Activated CD4-positive, alpha-beta T cell treated with anti-CD3 and anti-CD28 coated beads, Interleukin-2, amount 10 ng/mL, durations not matched to agents 7 days and 5 days (primary cell): ENCODE measurements at regions not wholly inside any gene's neighbourhood (a gene's known extent, or its start where the extent isn't known, plus 50 kb on each side); places are given as distances from the start of the nearest gene placed in this dataset.

Experiments
- CTCF ChIA-PET: fragments of 350-600 bp; sonication (Branson Sonifier 250); formaldehyde crosslinking; loops from one replicate; lab custom pipeline; 2021; ENCODE audit warnings: antibody characterized with exemption; lab: Charles Lee
- POLR2A ChIA-PET: fragments of 350-600 bp; sonication (Branson Sonifier 250); formaldehyde crosslinking; loops from one replicate; lab custom pipeline; 2021; ENCODE audit warnings: antibody characterized with exemption; lab: Charles Lee
- DNase-seq: peaks from one replicate; pipeline ENCODE4 v3.0.0-alpha.2; 2020
- H3K27ac Mint-ChIP-seq: one replicate; pipeline ENCODE4 v1.8.0; 2021; ENCODE audit warnings: mild to moderate bottlenecking, moderate library complexity, mixed read lengths
- H3K27me3 Mint-ChIP-seq: one replicate; pipeline ENCODE4 v1.8.0; 2021; ENCODE audit warnings: mixed read lengths
- H3K36me3 Mint-ChIP-seq: one replicate; pipeline ENCODE4 v1.8.0; 2021; ENCODE audit warnings: low read depth, mixed read lengths
- H3K4me1 Mint-ChIP-seq: one replicate; pipeline ENCODE4 v1.8.0; 2021; ENCODE audit warnings: mixed read lengths
- H3K4me3 Mint-ChIP-seq: one replicate; pipeline ENCODE4 v1.8.0; 2021; ENCODE audit warnings: mild to moderate bottlenecking, moderate library complexity, mixed read lengths
- H3K9me3 Mint-ChIP-seq: one replicate; pipeline ENCODE4 v1.8.0; 2021; ENCODE audit warnings: mixed read lengths

DNA sequence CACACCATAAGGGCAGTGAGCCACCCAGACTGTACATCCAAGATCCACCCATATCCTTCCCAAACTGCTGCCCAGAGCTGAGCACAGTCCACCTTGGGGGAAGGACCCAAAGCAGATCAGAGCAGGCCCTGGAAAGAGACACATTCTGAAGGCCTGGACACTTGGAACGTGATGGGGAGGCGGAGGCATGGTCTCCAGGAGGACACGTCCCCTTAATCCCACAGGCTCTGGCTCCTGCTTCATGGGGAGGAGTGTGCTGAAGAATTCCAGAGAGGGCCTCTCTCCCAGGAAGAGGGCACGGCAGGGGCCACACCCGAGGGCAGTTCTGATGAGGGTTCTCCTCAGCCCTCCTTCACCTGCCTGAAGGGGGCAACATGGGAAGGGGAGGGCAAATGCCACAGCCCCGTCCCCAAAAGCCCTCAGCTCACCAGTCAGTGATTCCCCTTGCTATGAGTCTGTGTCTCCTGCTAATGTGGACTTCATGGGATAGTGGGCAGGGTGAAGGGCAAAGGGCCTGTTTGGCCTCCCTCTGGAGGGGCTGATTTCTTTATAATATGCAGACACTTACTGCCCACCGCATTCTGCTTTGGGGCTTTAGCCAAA lies 276.8 kb downstream of the ENC1 start:
- Mint-ChIP-seq H3K27ac (no peak overlapping the region), H3K4me3 (no peak overlapping the region), H3K36me3 (no peaks in the 10 kb centered on the region), H3K4me1 (no peaks in the 10 kb centered on the region), H3K9me3 (no peaks in the 10 kb centered on the region), H3K27me3 (peaks cover 2% of the 10 kb centered on the region)
- no peak for DNase-seq
- ChIA-PET CTCF (no interaction called here), POLR2A (no interaction called here)

DNA sequence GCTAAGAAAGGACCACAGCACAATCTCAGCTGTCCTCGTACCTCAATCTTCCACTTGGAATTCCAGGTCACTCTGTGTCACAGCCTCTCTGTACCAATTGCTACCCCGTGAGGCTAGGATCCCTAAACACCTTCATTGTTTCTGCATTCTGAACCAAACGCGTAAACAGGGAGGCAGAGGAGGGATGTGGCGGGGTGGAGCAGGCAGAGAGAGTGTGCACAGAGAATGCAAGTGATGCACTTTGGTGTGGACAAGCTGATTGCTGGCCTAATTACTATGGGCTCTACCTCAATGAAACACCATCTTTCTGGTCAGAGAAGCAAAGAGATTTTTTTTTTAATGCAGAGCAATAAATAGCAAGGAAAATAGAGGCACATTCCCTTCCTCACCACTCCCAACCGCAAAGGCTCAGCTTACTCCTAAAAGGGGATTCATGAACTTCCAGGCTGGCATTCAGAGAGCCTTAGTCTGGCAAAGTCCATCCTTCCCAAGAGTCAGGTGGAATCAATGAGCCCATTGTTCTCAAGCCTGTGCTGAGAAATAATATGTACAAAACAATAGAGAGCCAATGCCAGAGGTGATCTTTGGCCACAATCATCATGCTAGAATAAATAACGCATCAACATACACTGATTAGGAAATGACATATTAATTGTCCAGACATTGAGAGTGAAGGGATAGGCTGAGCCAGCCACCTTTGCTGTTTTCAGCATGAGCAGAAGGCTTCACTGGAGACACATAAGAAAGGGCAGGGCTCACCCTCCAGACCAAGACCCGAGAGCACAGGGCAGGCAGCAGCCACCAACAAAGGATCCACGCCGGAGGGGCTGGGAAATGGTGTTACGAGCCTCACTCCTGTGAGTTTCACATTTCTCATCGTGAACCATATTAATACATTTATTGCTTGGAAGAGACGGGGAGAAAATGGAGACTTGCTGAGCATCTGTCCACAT lies 278.8 kb downstream of the ENC1 start:
- Mint-ChIP-seq H3K27ac (no peak overlapping the region), H3K36me3 (no peaks in the 10 kb centered on the region)
- POLR2A ChIA-PET: no interaction called here

DNA sequence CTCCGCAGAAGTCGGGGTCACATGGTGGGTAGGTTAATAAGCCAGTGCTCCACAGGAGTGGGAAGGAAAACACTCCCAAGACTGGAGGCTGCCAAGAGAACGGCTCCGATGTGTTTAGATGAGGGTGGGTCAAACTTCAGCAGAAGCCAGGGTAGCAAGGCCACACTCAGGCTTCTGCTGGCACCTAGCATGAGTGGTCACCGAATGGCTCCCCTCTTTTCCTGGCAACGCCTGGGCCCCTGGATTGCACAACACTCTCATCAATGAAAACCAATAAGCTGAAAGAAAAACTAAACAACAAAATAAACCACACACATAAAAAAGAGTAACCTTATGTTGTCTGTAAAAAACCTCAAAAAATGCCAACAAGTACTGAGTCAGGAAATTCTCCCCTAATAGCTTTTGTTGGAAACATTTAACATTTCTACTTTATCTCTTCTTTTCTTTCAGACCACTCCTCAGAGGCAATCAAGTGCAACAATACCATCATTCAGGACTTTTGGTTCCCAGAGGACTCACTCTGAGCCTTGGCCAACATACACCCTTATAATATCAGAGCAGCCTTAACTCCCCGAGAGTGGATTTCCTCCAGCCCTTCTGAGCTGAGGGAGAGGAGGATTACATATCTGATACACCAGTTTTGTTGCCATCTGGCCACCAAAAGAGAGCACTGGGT lies 279.9 kb downstream of the ENC1 start:
- Mint-ChIP-seq H3K27ac (no peak overlapping the region), H3K4me3 (no peak overlapping the region), H3K9me3 (no peaks in the 10 kb centered on the region), H3K27me3 (peaks cover 2% of the 10 kb centered on the region), H3K4me1 (no peaks in the 10 kb centered on the region), H3K36me3 (no peaks in the 10 kb centered on the region)
- no peak for DNase-seq
- POLR2A ChIA-PET: no interaction called here
- CTCF ChIA-PET: no interaction called here

More for the DNA sequence above, 278.8 kb downstream of the ENC1 start:
- H3K4me1 Mint-ChIP-seq: no peaks in the 10 kb centered on the region
- no peaks in the 10 kb centered on the region for H3K9me3 Mint-ChIP-seq
- no peak for DNase-seq
- H3K27me3 Mint-ChIP-seq: peaks cover 2% of the 10 kb centered on the region
- H3K4me3 Mint-ChIP-seq: no peak overlapping the region
- CTCF ChIA-PET: no interaction called here

DNA sequence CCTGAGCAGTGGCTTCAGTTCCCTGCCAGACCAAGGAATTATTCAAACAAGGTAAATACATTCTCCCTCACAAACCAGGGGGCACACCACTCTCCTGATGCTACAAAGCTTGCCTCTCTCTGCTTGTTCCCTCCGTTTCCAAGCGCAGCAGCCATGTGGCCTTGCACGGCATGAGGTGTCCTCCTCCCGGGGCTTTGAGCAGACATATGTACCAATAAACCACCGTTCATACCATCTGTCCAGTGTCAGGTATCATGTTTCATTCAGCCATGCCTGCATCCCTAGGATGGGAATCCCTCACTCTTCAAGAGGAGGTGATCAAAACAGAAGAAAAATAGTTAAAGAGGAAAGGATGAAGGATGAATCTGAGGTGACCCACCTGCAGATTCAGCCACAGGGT lies 282.7 kb downstream of the ENC1 start:
- Mint-ChIP-seq H3K36me3 (no peaks in the 10 kb centered on the region), H3K27ac (no peak overlapping the region), H3K4me3 (no peak overlapping the region), H3K27me3 (no peaks in the 10 kb centered on the region), H3K4me1 (no peaks in the 10 kb centered on the region), H3K9me3 (no peaks in the 10 kb centered on the region)
- CTCF ChIA-PET: no interaction called here
- no peak for DNase-seq
- POLR2A ChIA-PET: no interaction called here

DNA sequence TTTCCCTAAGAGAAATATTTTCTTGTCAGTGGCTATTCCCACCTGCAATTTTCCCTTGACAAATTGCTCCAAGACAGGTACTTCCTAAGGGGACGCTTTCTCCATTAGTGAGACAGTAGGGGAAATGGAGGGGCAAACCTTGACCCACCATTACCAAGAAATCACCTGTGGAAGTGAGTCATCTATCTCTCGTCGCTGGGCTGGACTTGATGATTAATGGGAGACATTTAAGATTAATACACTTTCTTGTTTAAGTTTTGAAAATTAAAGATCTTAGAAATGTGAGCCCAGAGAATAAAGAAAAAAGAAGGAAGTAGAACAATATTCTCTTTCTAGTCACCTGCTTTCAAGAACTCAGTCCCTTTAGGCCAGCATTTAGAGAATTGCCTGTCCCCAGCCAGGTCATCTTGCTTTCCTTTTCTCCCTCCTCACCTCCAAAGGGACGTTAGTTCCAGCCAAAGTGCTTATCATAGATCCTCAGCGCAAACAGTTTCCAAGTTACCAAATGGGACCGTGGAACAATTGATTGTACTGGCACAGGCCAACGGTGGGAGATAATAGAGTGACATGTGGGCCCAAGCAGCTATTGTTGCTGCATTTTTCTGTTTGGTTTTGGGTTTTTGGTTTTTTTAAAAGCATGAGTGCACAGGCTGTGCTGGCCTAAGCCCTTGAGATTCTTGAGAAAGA lies 284.4 kb downstream of the ENC1 start:
- DNase-seq: no peak
- H3K27me3 Mint-ChIP-seq: no peaks in the 10 kb centered on the region
- no peaks in the 10 kb centered on the region for H3K9me3 Mint-ChIP-seq
- no peak overlapping the region for H3K4me3 Mint-ChIP-seq
- no peaks in the 10 kb centered on the region for H3K36me3 Mint-ChIP-seq
- no peak overlapping the region for H3K27ac Mint-ChIP-seq
- ChIA-PET POLR2A (no interaction called here), CTCF (no interaction called here)
- H3K4me1 Mint-ChIP-seq: no peaks in the 10 kb centered on the region

DNA sequence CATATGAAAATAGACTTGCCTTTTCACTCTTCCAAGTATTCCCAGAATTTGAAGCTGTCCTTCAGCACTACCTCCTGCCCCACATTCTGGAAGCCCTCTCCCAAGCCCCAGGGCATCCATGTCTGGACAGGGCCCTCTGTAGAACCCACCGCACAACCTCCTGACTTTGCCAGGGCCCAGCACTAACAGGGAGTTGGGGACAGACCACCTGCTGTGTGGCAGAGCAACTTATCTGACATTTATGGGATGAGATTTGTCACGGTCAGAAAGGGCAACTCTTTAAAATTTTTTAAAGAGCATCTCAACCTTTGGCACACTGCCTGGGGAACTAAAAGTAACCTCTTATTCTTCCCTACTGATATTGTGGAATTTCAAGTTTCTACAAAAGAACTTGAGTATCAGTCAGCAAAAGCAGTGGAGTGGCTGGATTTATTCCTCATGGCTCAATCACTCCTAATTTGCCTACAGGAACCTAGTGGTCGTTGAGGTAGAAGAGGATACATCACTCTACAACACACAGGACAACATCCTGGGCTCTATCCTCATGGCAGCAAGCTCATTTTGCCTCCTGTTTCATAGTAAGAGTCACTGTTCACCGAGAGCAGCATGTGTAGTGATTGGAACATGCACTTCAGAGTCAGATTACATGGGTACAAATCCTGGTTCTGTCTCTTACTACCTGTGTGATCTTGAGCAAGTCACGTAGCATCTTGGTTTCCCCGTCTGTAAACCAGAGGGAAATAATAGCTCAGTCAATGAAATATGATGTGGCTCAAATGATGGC lies 285.3 kb downstream of the ENC1 start:
- DNase-seq: no peak
- ChIA-PET POLR2A (no interaction called here), CTCF (no interaction called here)
- Mint-ChIP-seq H3K27ac (no peak overlapping the region), H3K27me3 (no peaks in the 10 kb centered on the region), H3K36me3 (no peaks in the 10 kb centered on the region), H3K4me3 (no peak overlapping the region), H3K4me1 (no peaks in the 10 kb centered on the region), H3K9me3 (no peaks in the 10 kb centered on the region)

DNA sequence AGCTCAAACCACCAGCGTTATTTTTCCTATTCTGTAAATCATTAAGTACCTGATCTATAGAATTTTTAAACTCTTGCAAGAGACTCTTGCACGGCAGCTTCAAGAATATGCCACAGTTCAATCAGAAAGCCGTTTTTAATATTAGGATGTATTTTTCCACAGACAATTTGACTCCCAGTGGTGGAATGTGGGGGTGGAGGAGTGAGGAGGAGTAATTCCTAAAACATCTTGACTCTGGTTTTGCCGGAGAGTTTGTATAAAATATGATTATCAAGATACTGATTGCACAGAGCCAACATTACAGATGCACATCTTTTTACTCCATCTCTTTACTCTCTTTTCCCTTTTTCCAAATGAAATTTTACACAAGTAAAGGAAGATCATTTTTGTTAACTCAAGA lies 288.3 kb downstream of the ENC1 start:
- Mint-ChIP-seq H3K27me3 (peaks cover 9% of the 10 kb centered on the region), H3K4me3 (no peak overlapping the region), H3K9me3 (no peaks in the 10 kb centered on the region), H3K27ac (no peak overlapping the region), H3K4me1 (no peaks in the 10 kb centered on the region), H3K36me3 (no peaks in the 10 kb centered on the region)
- CTCF ChIA-PET: no interaction called here
- POLR2A ChIA-PET: no interaction called here
- DNase-seq: no peak

DNA sequence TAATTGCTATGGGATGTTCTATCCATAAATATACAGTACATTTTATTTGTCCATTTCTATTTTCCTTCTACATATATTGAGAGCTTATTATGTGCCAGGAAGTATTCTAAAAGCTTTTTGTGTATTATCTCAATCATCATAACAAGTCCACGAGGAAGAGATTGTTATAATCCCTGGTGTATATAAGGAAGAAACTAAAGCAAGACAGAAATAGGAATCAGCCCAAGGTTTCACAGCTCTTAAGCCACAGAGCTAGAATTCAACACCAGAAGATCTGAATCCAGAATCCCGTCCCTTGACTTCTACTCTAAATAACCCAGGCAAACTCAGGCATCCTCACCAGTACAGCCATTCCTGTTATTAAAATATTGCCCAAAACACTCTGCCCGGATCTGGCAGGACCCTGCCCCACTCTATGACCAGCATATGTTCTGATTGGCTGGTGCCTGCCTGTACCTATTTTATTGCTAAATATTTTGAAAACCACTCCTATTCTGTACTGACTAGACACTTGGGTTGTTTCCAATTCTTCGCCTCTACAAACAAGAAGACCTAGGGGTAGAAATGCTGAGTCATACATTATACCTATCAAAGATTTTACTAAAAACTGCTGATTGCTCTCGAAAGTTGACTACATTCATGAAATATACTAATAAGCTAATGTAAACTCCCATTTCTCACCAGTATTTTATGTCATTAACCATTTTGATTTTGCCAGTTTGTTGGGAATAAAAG lies 297.4 kb downstream of the ENC1 start:
- no peaks in the 10 kb centered on the region for H3K4me1 Mint-ChIP-seq
- no peak overlapping the region for H3K27ac Mint-ChIP-seq
- no peak for DNase-seq
- H3K36me3 Mint-ChIP-seq: no peaks in the 10 kb centered on the region
- POLR2A ChIA-PET: interaction anchor here (0.7 kb wide), 1 partner anchor 689 kb away, joined by 3 read pairs; no protein-coding TSS in a partner anchor
- peaks cover 9% of the 10 kb centered on the region for H3K27me3 Mint-ChIP-seq
- no peaks in the 10 kb centered on the region for H3K9me3 Mint-ChIP-seq
- no peak overlapping the region for H3K4me3 Mint-ChIP-seq
- CTCF ChIA-PET: no interaction called here

DNA sequence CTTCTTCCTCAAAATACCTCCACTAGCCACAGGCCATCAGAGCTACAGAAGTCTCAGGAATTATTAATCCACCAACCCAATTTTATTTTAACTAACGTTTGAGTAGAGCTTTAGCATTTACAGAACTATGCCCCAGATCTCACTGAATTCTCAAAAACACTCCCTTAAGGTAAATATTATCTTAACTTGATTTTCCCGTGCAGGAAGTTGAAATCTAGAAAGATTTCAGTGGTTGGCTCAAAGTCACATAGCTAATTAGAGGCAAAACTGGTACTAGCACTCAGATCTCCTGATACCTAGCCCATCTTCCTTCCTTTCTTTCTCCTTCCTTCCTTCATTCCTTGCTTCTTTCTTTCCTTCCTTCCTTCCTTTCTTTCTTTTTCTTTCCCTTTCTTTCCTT lies 298.3 kb downstream of the ENC1 start:
- DNase-seq: no peak
- Mint-ChIP-seq H3K4me1 (no peaks in the 10 kb centered on the region), H3K27me3 (peaks cover 9% of the 10 kb centered on the region), H3K9me3 (no peaks in the 10 kb centered on the region), H3K4me3 (no peak overlapping the region), H3K27ac (no peak overlapping the region), H3K36me3 (no peaks in the 10 kb centered on the region)
- ChIA-PET POLR2A (no interaction called here), CTCF (no interaction called here)

DNA sequence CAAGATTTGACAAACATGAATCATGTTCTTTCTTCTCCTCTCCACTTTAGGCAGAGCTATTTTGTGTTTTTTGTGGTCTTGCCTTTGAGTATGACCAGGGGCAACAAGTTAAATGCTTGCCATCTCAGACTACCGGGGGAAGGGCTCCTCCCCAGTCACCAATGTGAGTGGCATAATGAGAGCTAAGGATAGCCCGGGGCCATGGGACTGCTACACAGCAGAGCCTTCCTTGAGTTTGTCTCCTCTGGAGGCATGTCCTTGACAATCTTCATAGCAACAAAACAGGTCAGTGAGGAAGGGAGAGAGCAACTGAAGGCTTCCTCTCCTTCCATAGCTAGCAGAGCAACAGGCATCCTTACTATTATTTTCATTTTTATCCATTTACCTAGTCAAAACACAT lies 299.3 kb downstream of the ENC1 start:
- Mint-ChIP-seq H3K4me1 (no peaks in the 10 kb centered on the region), H3K4me3 (no peak overlapping the region), H3K36me3 (no peaks in the 10 kb centered on the region), H3K27ac (no peak overlapping the region), H3K9me3 (no peaks in the 10 kb centered on the region), H3K27me3 (peaks cover 9% of the 10 kb centered on the region)
- no peak for DNase-seq
- CTCF ChIA-PET: interaction anchor here (0.5 kb wide), 1 partner anchor 730 kb away, joined by 3 read pairs; no protein-coding TSS in a partner anchor
- POLR2A ChIA-PET: no interaction called here

DNA sequence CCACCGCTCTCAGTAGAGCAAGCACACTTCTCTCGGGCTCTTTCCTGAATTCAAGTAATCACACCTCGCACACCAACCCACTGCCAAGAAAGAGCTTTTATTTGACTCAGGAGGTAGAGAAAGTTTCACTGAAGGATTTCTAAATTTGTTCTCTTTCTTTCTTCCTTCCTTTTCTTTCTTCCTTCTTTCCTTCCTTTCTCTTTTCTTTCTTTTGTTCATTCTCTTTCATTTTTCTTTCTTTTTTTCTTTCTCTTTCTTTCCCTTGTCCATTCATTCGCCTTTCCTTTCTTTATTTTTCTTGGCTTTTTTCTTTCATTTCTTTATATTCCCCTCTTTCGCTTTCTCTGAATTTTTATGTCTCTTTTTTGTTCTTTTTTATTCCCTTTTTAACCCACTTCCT lies 300.1 kb downstream of the ENC1 start:
- no peaks in the 10 kb centered on the region for H3K9me3 Mint-ChIP-seq
- no peak for DNase-seq
- ChIA-PET CTCF (interaction anchor here (0.5 kb wide), 1 partner anchor 731 kb away, joined by 3 read pairs; no protein-coding TSS in a partner anchor), POLR2A (no interaction called here)
- no peak overlapping the region for H3K4me3 Mint-ChIP-seq
- peaks cover 9% of the 10 kb centered on the region for H3K27me3 Mint-ChIP-seq
- no peak overlapping the region for H3K27ac Mint-ChIP-seq
- H3K36me3 Mint-ChIP-seq: no peaks in the 10 kb centered on the region
- H3K4me1 Mint-ChIP-seq: no peaks in the 10 kb centered on the region

DNA sequence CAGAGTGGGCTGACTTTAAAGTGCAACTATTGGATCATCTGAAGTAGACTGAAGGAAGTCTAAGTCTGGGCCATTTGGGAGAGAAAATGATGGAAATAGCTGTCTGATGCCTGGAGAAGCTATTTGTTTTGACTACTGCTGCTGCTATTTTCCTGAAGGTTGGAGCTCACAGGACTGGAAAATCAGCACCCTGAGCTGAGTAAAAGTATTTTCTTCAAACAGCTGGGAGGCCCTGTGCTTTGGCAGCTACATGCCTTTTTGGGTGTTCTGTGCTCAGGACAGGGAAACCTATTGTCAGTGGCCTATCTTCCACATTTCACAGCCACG lies 302.6 kb downstream of the ENC1 start:
- H3K27me3 Mint-ChIP-seq: peaks cover 19% of the 10 kb centered on the region
- no peak overlapping the region for H3K4me3 Mint-ChIP-seq
- H3K4me1 Mint-ChIP-seq: no peaks in the 10 kb centered on the region
- H3K9me3 Mint-ChIP-seq: no peaks in the 10 kb centered on the region
- CTCF ChIA-PET: no interaction called here
- POLR2A ChIA-PET: no interaction called here
- no peak overlapping the region for H3K27ac Mint-ChIP-seq
- no peaks in the 10 kb centered on the region for H3K36me3 Mint-ChIP-seq
- no peak for DNase-seq
